K562 (cell line): ENCODE measurements at regions not wholly inside any gene's neighbourhood (a gene's known extent, or its start where the extent isn't known, plus 50 kb on each side); places are given as distances from the start of the nearest gene placed in this dataset.

ENCODE experiments used
- ATAC-seq: fragments of 200-7000 bp; cut with Tn5 transposase; 3 replicates; pipeline ENCODE4 v1.9.1; 2020; ENCODE audit warnings: moderate library complexity
- BruUV-seq: library from RNA; stranded (reverse); fragments of 400-500 nt; replicated peaks from 2 replicates; lab custom pipeline; 2021; lab: Mats Ljungman, UMichigan
- CTCF ChIA-PET: fragments of 300-600 bp; formaldehyde crosslinking; extraction: SDS; loops from one replicate; lab custom pipeline; 2021; ENCODE audit warnings: low intra/inter-chr PET ratio; lab: Yijun Ruan, JAX
- POLR2A ChIA-PET: fragments of 300-600, 350-650 bp; sonication (Branson Sonifier 250); formaldehyde crosslinking; extraction: SDS; loops from one replicate; lab custom pipeline; 2021; ENCODE audit warnings: antibody characterized with exemption, inconsistent platforms; lab: Yijun Ruan, JAX
- DNase-seq, 4 experiments: peaks; one replicate each; pipeline versions ENCODE4 v3.0.0 to v3.0.0-alpha.2; 2011 to 2018; ENCODE audit warnings: low spot score in 3 of 4, mixed read lengths in 3 of 4; ENCODE audit errors: extremely low read depth in 1 of 4
- FAIRE-seq: peaks from 2 replicates; lab custom pipeline; 2011; peaks lifted over from hg19 to GRCh38; lab: Jason Lieb, UNC
- H2AFZ ChIP-seq: 2 replicates; pipeline ENCODE4 v1.6.0; 2011; ENCODE audit warnings: low read depth, low read length, control low read depth, inconsistent platforms
- H3K27ac ChIP-seq: fragments of 200-600 bp; 3 replicates; pipeline ENCODE4 v1.8.0; 2011; ENCODE audit warnings: low read depth, mild to moderate bottlenecking, control low read depth, inconsistent platforms, low read length, moderate library complexity, mixed read lengths; ENCODE audit errors: extremely low read depth
- H3K27me3 ChIP-seq, 2 experiments: fragments of 300-600 bp in 1 of 2; 2 replicates in 1 of 2; 3 replicates in 1 of 2; pipeline versions ENCODE4 v1.6.0 to v1.8.0; 2011; ENCODE audit warnings: inconsistent platforms in 2 of 2, low read length in 2 of 2, mild to moderate bottlenecking in 1 of 2, mixed read lengths in 1 of 2, moderate library complexity in 1 of 2; ENCODE audit not compliant: control insufficient read depth in 2 of 2, insufficient read depth in 2 of 2
- H3K36me3 ChIP-seq: fragments of 300-600 bp; 3 replicates; pipeline ENCODE4 v1.8.0; 2011; ENCODE audit warnings: mild to moderate bottlenecking, low read length, inconsistent platforms; ENCODE audit not compliant: control insufficient read depth, insufficient read depth
- H3K4me1 ChIP-seq, 2 experiments: fragments of 200-600 bp in 1 of 2; replicated peaks in 1 of 2; 2 replicates in 1 of 2; 3 replicates in 1 of 2; pipeline versions ENCODE4 v1.5.1 to v1.8.0; 2011; ENCODE audit warnings: inconsistent platforms in 2 of 2, low read length in 2 of 2, mild to moderate bottlenecking in 1 of 2, mixed read lengths in 1 of 2, moderate library complexity in 1 of 2; ENCODE audit not compliant: control insufficient read depth in 2 of 2, insufficient read depth in 2 of 2
- H3K4me2 ChIP-seq: 2 replicates; pipeline ENCODE4 v1.6.1; 2011; ENCODE audit warnings: low read length, control low read depth, inconsistent platforms, mixed read lengths; ENCODE audit not compliant: insufficient read depth
- H3K4me3 ChIP-seq: fragments of 200-600 bp; sonication (generic), shearing (Covaris generic); 2 replicates; pipeline ENCODE4 v1.5.1; 2016; ENCODE audit warnings: control low read depth, inconsistent platforms
- H3K79me2 ChIP-seq: fragments of 200-600 bp; 3 replicates; pipeline ENCODE4 v1.8.0; 2011; ENCODE audit warnings: low read length, inconsistent platforms; ENCODE audit not compliant: control insufficient read depth, insufficient read depth
- H3K9ac ChIP-seq, 2 experiments: 2 replicates each; pipeline versions ENCODE4 v1.6.0 to v1.6.1; 2011; ENCODE audit warnings: low read depth in 2 of 2, low read length in 2 of 2, control low read depth in 1 of 2, inconsistent platforms in 1 of 2, mild to moderate bottlenecking in 1 of 2, mixed read lengths in 1 of 2; ENCODE audit not compliant: insufficient read depth in 1 of 2
- H3K9me1 ChIP-seq: one replicate; pipeline ENCODE4 v1.6.0; 2011; ENCODE audit warnings: inconsistent platforms, mild to moderate bottlenecking, low read length, moderate library complexity; ENCODE audit not compliant: control insufficient read depth, insufficient read depth
- H3K9me3 ChIP-seq: replicated peaks from 2 replicates; pipeline ENCODE4 v1.5.1; 2011; ENCODE audit warnings: low read depth, low read length, inconsistent platforms; ENCODE audit not compliant: control insufficient read depth, insufficient read depth
- H4K20me1 ChIP-seq: replicated peaks from 2 replicates; pipeline ENCODE4 v1.6.1; 2011; ENCODE audit warnings: low read length, inconsistent platforms, mixed read lengths; ENCODE audit not compliant: control insufficient read depth, insufficient read depth
- ATF3 ChIP-seq, 2 experiments: fragments of 450-650 bp in 1 of 2; sonication (generic) in 1 of 2; formaldehyde crosslinking in 1 of 2; IDR thresholded peaks in 1 of 2; conservative IDR thresholded peaks in 1 of 2; 2 replicates each; pipeline versions ENCODE4 v1.6.1 to v1.8.1; 2016 to 2023; ENCODE audit warnings: mild to moderate bottlenecking in 2 of 2, moderate library complexity in 2 of 2, inconsistent platforms in 1 of 2, missing genetic modification reagents in 1 of 2
- BCL6 ChIP-seq: fragments of 250-450 bp; sonication (Bioruptor Pico); IDR thresholded peaks from 2 replicates; pipeline ENCODE4 v1.4.0; 2020
- CREB3L1 ChIP-seq: fragments of 450-650 bp; IDR thresholded peaks from 2 replicates; pipeline ENCODE4 v1.6.1; 2014; ENCODE audit warnings: low read depth, mild to moderate bottlenecking, moderate library complexity, borderline replicate concordance
- DMBX1 ChIP-seq: fragments of 250-450 bp; sonication (Bioruptor Pico); IDR thresholded peaks from 2 replicates; pipeline ENCODE4 v1.8.0; 2022; ENCODE audit warnings: inconsistent platforms, mild to moderate bottlenecking, moderate library complexity, borderline replicate concordance
- MAX ChIP-seq: sonication (generic); formaldehyde crosslinking; IDR thresholded peaks from 2 replicates; pipeline ENCODE4 v1.9.0; 2022; ENCODE audit warnings: mild to moderate bottlenecking, missing genetic modification reagents
- MXD1 ChIP-seq: fragments of 250-450 bp; sonication (Bioruptor Pico); IDR thresholded peaks from 2 replicates; pipeline ENCODE4 v1.8.0; 2021; ENCODE audit warnings: borderline replicate concordance, mild to moderate bottlenecking, moderate library complexity; ENCODE audit not compliant: poor library complexity, severe bottlenecking
- SMAD2 ChIP-seq: fragments of 150-350 bp; IDR thresholded peaks from 2 replicates; pipeline ENCODE4 v1.6.1; 2014; ENCODE audit warnings: low read depth, mild to moderate bottlenecking, low read length
- SREBF2 ChIP-seq: sonication (generic); formaldehyde crosslinking; IDR thresholded peaks from 2 replicates; pipeline ENCODE4 v1.4.0; 2020; ENCODE audit warnings: mild to moderate bottlenecking, missing genetic modification reagents
- TEAD1 ChIP-seq, 2 experiments: fragments of 450-650 bp in 1 of 2; sonication (generic) in 1 of 2; formaldehyde crosslinking; IDR thresholded peaks; 2 replicates each; pipeline versions ENCODE4 v1.4.0 to v1.8.0; 2020 to 2022; ENCODE audit warnings: mild to moderate bottlenecking in 2 of 2, missing genetic modification reagents in 1 of 2
- ZNF561 ChIP-seq: fragments of 450-650 bp; formaldehyde crosslinking; conservative IDR thresholded peaks from 2 replicates; pipeline ENCODE4 v1.4.0; 2020; ENCODE audit warnings: mild to moderate bottlenecking, moderate library complexity
- WGBS: fragments of 100-300 bp; shearing (Covaris generic); methylation state at CpG from one replicate; pipeline ENCODE4 v1.1.6; 2016; ENCODE audit warnings: low coverage, mixed read lengths; ENCODE audit not compliant: insufficient coverage; ENCODE audit errors: missing lambda C conversion rate; 5-methylcytosine and 5-hydroxymethylcytosine counted together
- in situ Hi-C: fragments of 300-500 bp; cut with MboI; formaldehyde crosslinking; loops from 4 replicates; pipeline ENCODE4 v1.15.0; 2018; ENCODE audit warnings: inconsistent platforms, mixed read lengths
- intact Hi-C: fragments of 100-400 bp; cut with micrococcal nuclease; formaldehyde crosslinking; loops from 2 replicates; pipeline ENCODE4 v1.14.2; 2022

GRCh38 chr6:132234356-132234755 is 166.9 kb downstream of the MOXD1 start (continued):
- no peak for TF ChIP-seq MXD1
- no peak for TF ChIP-seq BCL6
- no peak for TF ChIP-seq CREB3L1
- TF ChIP-seq SMAD2 = no peak
- TF ChIP-seq, all 486 proteins: peak for 0

- Histone ChIP-seq H3K9ac (no peak overlapping the region), H3K4me1 (no peaks in the 10 kb centered on the region), H4K20me1 (no peaks in the 10 kb centered on the region), H3K4me2 (no peak overlapping the region), H3K4me3 (no peak overlapping the region), H3K27me3 (no peaks in the 10 kb centered on the region), H3K27ac (no peak overlapping the region), H3K9me3 (no peaks in the 10 kb centered on the region), H3K36me3 (no peaks in the 10 kb centered on the region), H3K9me1 (no peaks in the 10 kb centered on the region), H3K79me2 (no peaks in the 10 kb centered on the region), H2AFZ (no peak overlapping the region)
- ATAC-seq (no peak), FAIRE-seq (no peak), DNase-seq (no peak)
- no TSS peak for BruUV-seq
- WGBS = 0% methylated on average over 4 of the region's 4 CpGs
- CTCF ChIA-PET = no interaction called here
- intact Hi-C loops (no loop called here), in situ Hi-C loops (no loop called here)
- POLR2A ChIA-PET = no interaction called here
- no peak for TF ChIP-seq DMBX1 (CRISPR knock-in tag)
- TF ChIP-seq SREBF2 (CRISPR knock-in tag) = no peak
- TF ChIP-seq MAX (CRISPR knock-in tag) = no peak
- no peak for TF ChIP-seq ZNF561
- TF ChIP-seq TEAD1 (CRISPR knock-in tag; IDR thresholded peaks at IDR 0.05) = no peak
- no peak for TF ChIP-seq ATF3 (IDR thresholded peaks at IDR 0.05)
- no peak for TF ChIP-seq ATF3 (CRISPR knock-in tag; conservative IDR thresholded peaks at IDR 0.05)
Observed at GRCh38 chr6:132231121-132231884, 170.0 kb downstream of the MOXD1 start.
